ENCODE measurements at regions not wholly inside any gene's neighbourhood (a gene's known extent, or its start where the extent isn't known, plus 50 kb on each side); places are given as distances from the start of the nearest gene placed in this dataset.

DNA sequence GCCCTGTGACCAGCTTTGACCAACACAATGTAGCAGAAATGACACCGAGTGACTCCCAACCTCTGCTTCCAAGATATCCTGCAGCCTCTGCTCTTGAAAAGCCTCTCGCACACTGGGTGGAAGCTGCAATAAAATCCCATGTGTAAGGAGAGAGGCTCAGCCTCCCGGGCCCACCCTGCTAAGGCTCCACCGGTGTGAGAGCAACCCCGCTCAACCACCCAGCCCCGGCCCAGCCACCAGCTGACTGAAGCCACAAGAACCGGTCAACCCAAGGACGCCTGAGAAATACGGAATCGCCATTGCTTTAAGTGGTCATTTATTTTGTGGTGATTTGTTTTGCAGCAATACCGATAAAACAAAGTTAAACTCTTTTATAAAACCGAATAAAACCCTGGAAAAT, 452.8 kb upstream of the SMIM21 start:
- H3K36me3 ChIP-seq (ENCODE audit: control insufficient read depth, insufficient read depth, low read length) = no peaks in the 10 kb centered on the region
- Mint-ChIP-seq H3K27ac (no peak overlapping the region), H3K4me1 (no peaks in the 10 kb centered on the region), H3K27me3 (ENCODE audit: insufficient read depth) (no peaks in the 10 kb centered on the region), H3K4me3 (no peak overlapping the region), H3K9me3 (peaks cover 22% of the 10 kb centered on the region), H3K36me3 (ENCODE audit: low read depth) (no peaks in the 10 kb centered on the region)
- DNase-seq = no peak
- no peaks in the 10 kb centered on the region for H3K4me1 ChIP-seq (ENCODE audit: control insufficient read depth, insufficient read depth, low read length)
- WGBS, 2 experiments (ENCODE audit: insufficient coverage in 1 of 2, insufficient read length in 1 of 2) = 93 to 96% methylated on average over 10 to 12 of the region's 12 CpGs
- H3K27ac ChIP-seq (ENCODE audit: low read depth, low read length) = no peak overlapping the region
- no peak overlapping the region for H3K9ac ChIP-seq (ENCODE audit: extremely low read depth, low read length, poor library complexity, severe bottlenecking)
- no peak overlapping the region for H3K4me3 ChIP-seq (ENCODE audit: low read length)
- TF ChIP-seq, protein P1, sequence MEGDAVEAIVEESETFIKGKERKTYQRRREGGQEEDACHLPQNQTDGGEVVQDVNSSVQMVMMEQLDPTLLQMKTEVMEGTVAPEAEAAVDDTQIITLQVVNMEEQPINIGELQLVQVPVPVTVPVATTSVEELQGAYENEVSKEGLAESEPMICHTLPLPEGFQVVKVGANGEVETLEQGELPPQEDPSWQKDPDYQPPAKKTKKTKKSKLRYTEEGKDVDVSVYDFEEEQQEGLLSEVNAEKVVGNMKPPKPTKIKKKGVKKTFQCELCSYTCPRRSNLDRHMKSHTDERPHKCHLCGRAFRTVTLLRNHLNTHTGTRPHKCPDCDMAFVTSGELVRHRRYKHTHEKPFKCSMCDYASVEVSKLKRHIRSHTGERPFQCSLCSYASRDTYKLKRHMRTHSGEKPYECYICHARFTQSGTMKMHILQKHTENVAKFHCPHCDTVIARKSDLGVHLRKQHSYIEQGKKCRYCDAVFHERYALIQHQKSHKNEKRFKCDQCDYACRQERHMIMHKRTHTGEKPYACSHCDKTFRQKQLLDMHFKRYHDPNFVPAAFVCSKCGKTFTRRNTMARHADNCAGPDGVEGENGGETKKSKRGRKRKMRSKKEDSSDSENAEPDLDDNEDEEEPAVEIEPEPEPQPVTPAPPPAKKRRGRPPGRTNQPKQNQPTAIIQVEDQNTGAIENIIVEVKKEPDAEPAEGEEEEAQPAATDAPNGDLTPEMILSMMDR (conservative IDR thresholded peaks at IDR 0.05) = no peak
- no peaks in the 10 kb centered on the region for H3K27me3 ChIP-seq (ENCODE audit: control insufficient read depth, insufficient read depth, low read length, poor library complexity, severe bottlenecking)
- H3K9me3 ChIP-seq (ENCODE audit: control insufficient read depth, low read length) = no peaks in the 10 kb centered on the region

DNA sequence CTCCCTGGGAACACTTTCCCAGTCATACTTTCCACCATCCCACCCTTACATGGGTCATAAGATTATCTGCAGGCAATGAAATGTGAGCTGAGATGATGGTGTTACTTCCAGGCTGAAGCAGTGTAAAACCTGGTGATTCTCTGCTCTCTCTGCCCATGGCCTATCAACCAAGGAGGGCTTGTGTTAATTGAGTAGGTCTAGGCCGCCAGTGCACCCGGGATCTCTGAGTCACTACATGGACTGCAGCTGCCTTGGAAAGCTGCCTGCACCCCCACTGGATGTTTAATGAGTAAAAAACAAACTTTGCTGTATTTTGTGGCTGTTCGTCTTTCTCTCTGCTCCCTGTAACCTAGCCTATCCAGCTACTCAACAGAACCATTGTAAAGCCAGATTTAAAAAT, 451.7 kb upstream of the SMIM21 start:
- DNase-seq = no peak
- H3K27ac ChIP-seq (ENCODE audit: low read depth, low read length) = no peak overlapping the region
- H3K4me1 Mint-ChIP-seq = no peaks in the 10 kb centered on the region
- H3K36me3 Mint-ChIP-seq (ENCODE audit: low read depth) = no peaks in the 10 kb centered on the region
- no peaks in the 10 kb centered on the region for H3K36me3 ChIP-seq (ENCODE audit: control insufficient read depth, insufficient read depth, low read length)
- H3K4me3 Mint-ChIP-seq = no peak overlapping the region
- 82 to 83% methylated on average over 2 to 3 of the region's 3 CpGs for WGBS, 2 experiments (ENCODE audit: insufficient coverage in 1 of 2, insufficient read length in 1 of 2)
- no peaks in the 10 kb centered on the region for H3K9me3 ChIP-seq (ENCODE audit: control insufficient read depth, low read length)
- H3K4me3 ChIP-seq (ENCODE audit: low read length) = no peak overlapping the region
- no peaks in the 10 kb centered on the region for H3K4me1 ChIP-seq (ENCODE audit: control insufficient read depth, insufficient read depth, low read length)
- TF ChIP-seq, protein P1 (conservative IDR thresholded peaks at IDR 0.05) = no peak
- H3K27me3 Mint-ChIP-seq (ENCODE audit: insufficient read depth) = no peaks in the 10 kb centered on the region
- peaks cover 22% of the 10 kb centered on the region for H3K9me3 Mint-ChIP-seq
- no peak overlapping the region for H3K27ac Mint-ChIP-seq
- H3K9ac ChIP-seq (ENCODE audit: extremely low read depth, low read length, poor library complexity, severe bottlenecking) = no peak overlapping the region
- no peaks in the 10 kb centered on the region for H3K27me3 ChIP-seq (ENCODE audit: control insufficient read depth, insufficient read depth, low read length, poor library complexity, severe bottlenecking)

DNA sequence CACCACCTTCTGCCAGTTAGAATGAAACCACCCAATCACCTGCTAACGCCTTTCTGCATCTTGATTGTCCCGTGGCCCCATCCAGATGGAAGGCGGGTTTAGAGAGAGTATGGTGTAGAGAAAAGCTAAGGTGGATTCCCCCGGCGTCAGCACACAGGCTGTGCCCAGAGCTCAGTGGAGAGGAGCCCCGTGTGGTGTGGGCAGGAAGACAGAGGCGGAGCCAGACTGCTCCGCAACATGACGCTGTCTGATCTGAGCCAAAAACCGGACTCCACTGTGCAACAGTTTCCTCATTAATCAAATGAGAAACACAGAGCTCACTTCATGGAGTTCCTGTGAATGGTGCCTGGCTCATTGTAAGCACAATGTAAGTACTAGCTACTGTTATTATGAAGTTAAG, 448.1 kb upstream of the SMIM21 start:
- no peaks in the 10 kb centered on the region for H3K4me1 ChIP-seq (ENCODE audit: control insufficient read depth, insufficient read depth, low read length)
- 94 to 96% methylated on average over 5 to 10 of the region's 10 CpGs for WGBS, 2 experiments (ENCODE audit: insufficient coverage in 1 of 2, insufficient read length in 1 of 2)
- no peak overlapping the region for H3K4me3 ChIP-seq (ENCODE audit: low read length)
- DNase-seq = no peak
- H3K9me3 ChIP-seq (ENCODE audit: control insufficient read depth, low read length) = no peaks in the 10 kb centered on the region
- Mint-ChIP-seq H3K9me3 (peaks cover 22% of the 10 kb centered on the region), H3K36me3 (ENCODE audit: low read depth) (no peaks in the 10 kb centered on the region), H3K27ac (no peak overlapping the region), H3K4me1 (no peaks in the 10 kb centered on the region), H3K4me3 (no peak overlapping the region), H3K27me3 (ENCODE audit: insufficient read depth) (no peaks in the 10 kb centered on the region)
- TF ChIP-seq, protein P1 (conservative IDR thresholded peaks at IDR 0.05) = no peak
- H3K36me3 ChIP-seq (ENCODE audit: control insufficient read depth, insufficient read depth, low read length) = no peaks in the 10 kb centered on the region
- H3K9ac ChIP-seq (ENCODE audit: extremely low read depth, low read length, poor library complexity, severe bottlenecking) = no peak overlapping the region
- no peaks in the 10 kb centered on the region for H3K27me3 ChIP-seq (ENCODE audit: control insufficient read depth, insufficient read depth, low read length, poor library complexity, severe bottlenecking)
- H3K27ac ChIP-seq (ENCODE audit: low read depth, low read length) = no peak overlapping the region

Data from endodermal cell (in vitro differentiated cells).